HG02759 (cell line): ENCODE measurements at regions not wholly inside any gene's neighbourhood (a gene's known extent, or its start where the extent isn't known, plus 50 kb on each side); places are given as distances from the start of the nearest gene placed in this dataset.
A peak's percentile ranks its signal among the peaks of the same experiment; 100 is the strongest.

Experiments used
- ATAC-seq: cut with Tn5 transposase; IDR thresholded peaks from one replicate; pipeline ENCODE4 v1.9.1; 2021; ENCODE audit warnings: mild to moderate bottlenecking, moderate library complexity; ENCODE audit not compliant: unreplicated experiment

DNA sequence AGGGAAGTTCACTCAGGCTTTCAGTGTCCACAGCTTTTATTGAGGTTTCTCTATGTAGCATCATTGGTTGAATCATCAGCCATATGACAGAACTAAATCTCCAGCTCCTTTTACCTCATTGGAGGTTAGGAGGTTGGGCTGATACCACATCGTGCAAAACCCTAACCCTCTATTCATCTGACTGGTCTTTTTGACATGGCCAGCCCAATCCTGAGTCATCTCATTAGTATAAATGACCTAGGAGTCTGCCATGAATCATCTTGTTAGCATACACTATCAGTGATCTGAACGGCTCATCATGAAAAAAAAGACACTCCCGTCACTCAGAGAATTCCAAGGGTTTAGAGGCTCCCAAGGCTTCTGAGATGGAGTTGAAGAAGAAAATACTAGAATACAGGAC, 669.8 kb upstream of the POT1 start:
- no peak for ATAC-seq

DNA sequence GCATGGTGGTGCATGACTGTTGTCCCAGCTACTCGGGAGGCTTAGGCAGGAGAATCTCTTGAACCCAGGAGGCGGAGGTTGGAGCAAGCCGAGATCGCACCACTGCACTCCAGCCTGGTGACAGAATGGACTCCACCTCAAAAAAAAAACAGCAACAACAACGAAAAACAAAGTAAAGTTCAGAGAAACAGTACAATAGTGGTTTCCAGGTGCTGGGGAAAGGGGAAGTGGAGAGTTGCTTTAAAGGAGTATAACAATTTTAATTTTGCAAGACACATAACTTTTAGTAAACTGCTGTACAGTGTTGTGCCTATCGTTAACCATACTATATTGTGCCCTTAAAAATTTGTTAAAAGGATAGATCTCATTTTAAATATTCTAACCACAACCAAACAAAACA, 662.7 kb upstream of the POT1 start:
- no peak for ATAC-seq

DNA sequence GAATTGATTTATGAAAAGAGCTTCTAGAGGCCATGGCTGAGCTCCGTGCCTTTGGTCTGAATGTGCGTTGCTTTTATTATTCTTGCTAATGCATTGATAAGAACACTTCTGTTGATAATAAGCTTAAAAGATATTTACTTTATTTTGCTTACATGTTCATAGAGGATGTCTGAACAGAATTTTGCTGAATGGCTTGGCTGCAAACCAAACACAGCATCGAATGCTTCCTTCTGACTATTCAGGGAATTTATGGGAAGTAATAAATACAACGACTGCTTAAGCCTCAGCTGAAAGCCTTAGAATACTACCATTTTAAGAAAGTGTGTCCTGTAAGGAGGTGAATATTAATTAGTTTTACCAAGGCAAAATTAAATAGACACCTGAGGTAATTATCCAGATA, 643.5 kb upstream of the POT1 start:
- ATAC-seq = no peak

DNA sequence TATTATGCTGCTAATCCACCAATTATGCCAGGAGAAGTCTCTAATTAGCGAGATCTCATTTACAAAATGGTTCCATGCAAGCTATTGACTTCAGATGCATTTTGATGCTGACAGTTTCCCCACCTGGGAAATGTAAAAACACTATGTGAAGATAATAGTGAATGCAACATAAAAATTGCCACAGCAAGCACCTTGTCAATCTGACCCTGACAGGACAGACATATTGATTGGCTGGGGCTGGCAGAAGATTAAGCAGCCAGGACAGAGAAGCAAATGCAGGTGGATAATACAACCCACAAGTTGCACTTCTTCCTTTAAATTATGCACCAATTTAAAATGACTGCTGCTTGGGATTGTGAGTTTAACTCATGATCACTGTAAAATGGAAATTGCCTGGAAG, 642.8 kb upstream of the POT1 start:
- no peak for ATAC-seq

DNA sequence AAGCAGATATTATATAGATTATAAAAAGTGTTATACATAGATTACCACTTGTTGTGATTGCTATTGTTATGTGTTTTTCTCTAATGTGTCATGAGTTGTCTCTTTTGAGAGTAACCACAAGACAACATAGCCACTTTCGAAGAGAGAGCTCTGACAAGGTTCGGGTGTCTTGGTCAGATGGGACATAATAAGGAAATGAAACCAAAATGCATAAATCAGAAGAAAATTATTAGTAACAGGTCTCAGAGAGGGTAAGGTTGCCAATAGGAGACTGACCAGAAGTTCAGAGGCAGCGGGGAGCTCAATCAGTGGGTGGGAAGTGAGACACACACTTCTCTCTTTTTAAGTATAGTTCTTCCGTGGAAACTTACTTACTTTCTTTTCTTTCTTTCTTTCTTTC, 639.2 kb upstream of the POT1 start:
- ATAC-seq = peak; percentile 100

DNA sequence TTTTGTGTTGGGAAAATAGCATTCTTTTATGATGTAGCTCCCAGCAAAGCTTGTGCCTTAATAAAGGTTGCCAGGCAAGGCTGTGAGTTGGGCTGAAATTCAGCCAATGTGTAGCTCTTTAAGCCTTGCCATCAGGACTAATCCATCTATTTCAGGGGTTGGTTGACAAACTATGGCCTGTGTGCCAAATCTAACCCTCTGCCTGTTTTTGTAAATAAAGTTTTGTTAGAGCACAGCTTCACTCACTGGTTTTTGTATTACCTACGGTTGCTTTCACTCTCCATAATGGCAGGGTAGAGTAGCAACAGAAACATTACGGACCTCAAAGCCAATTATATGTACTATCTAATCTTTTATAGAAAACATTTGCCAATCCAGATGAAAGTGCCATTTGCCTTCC, 638.1 kb upstream of the POT1 start:
- no peak for ATAC-seq

DNA sequence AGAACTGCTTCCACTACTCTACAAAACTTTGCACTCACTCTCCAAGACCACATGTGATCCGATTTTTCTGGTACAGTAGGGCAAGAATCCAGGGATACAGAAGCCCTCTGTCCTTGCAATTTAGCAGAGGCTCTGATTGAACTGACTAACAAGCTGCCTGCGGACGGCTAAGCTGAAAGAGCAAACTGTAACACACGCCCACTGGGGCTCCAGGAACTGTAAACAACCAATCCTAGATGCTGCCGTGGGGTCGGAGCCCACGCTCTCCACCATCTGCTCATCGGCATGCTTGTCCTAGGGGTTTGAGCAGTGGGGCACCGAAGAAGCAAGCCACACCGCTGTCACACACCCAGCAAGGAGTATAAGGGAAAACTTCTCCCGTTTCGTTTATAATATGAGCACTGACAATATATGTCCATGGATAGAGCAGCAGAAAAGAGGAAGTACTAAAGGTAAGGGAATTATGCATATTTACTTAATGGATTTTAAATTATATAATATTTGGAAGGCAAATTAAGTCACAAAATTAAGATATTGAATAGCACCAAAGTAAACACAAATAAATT, 634.4 kb upstream of the POT1 start:
- ATAC-seq = no peak

DNA sequence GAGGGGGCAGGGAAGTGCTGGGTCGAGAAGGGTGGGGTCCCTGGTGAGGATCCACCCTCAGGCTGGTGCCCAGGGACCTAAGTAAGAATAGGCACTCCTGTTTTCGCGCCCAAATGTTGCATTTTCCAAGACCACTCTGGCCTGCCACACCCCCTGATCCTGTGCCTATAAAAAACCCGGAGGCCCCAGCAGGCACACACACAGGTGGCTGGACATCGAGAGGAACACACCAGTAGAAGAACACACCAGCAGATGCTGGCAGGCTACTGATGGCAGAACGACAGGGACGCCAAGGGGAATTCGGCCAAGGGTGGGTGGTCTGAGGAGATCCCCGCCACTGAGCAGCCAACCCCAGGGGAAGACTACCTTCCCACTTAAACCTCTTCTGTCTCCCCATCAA, 633.9 kb upstream of the POT1 start:
- no peak for ATAC-seq

DNA sequence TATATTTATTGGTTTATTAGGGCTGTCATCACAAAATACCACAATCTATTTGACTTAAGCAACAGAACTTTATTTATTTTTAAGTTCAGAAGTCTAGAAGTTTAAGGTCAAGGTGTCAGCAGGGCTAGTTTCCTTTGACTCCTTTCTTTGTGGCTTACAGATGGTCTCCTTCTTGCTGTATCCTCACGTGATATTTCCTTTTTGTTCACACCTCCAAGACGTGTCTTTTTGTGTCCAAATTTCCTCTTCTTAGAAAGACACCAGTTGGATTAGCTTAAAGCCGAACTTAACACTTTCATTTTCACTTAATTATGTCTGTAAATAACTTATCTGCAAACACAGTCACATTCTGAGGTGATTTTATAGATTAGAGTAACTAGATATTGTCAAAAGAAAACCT, 631.4 kb upstream of the POT1 start:
- no peak for ATAC-seq

DNA sequence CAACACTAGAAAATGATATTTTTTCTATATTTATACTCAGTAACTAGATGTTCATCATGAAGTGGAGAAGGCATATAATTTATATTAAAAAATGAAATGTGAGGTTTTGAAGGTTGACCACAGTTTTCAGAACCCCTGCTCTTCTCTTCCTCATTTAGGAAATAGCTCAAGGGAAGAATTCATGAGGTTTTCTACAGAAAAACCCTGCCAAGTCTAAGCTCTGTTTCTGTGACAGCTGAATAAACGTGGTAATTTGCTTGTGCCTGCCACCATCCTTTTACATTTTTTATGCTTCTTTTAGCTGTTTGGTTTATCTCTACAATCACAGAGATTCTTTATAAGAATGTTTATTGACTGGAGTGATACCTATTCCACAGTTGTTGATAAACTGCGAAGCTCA, 630.3 kb upstream of the POT1 start:
- ATAC-seq = no peak

DNA sequence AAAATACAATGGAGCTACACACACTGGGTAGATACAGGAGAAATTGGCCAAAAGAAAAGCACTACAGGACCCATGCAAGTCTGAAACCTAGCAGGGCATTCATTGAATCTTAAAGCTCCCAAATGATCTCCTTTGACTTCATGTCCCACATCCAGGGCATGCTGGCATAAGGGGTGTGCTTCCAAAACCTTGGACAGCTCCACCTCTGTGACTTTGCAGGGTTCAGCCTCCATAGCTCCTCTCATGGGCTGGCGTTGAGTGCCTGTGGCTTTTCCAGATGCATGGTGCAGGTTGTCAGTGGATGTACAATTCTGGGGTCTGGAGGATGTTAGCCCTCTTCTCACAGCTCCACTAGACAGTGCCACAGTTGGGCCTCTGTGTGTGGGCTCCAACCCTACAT, 626.3 kb upstream of the POT1 start:
- ATAC-seq = no peak

DNA sequence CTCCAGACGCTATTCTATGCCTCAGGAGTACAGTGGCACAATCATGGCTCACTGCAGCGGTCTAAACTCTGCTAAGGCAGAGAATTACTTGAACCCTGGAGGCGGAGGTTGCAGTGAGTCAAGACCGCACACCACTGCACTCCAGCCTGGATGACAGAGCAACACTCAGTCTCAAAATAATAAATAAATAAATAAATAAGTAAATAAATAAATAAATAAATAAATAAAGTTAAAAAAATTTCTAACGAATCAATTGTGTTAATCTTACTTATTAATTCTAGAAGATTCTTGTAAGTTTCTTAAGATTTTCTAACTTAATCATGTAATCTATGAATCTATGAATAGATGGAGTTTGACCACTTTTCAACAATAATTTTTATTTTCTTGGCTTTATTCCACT, 621.4 kb upstream of the POT1 start:
- no peak for ATAC-seq

DNA sequence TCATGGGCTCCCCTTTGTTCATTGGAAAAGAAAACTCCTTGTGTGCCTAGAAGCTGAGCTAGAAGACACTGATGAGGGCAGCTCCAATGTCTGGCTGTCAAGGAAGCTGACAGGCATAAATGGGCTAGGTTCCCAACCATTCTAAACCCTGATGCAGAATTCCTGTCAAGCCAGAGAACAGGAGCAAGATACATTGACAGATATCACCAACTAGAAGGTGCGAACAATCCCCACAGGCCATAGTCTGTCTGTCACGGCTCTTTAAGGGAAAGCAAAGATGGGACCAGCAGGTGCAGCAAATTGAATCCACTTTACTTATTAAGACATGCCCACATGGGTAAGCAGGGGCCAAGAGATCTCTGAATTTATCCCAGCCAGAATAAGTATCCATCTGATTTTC, 617.9 kb upstream of the POT1 start:
- ATAC-seq = no peak

DNA sequence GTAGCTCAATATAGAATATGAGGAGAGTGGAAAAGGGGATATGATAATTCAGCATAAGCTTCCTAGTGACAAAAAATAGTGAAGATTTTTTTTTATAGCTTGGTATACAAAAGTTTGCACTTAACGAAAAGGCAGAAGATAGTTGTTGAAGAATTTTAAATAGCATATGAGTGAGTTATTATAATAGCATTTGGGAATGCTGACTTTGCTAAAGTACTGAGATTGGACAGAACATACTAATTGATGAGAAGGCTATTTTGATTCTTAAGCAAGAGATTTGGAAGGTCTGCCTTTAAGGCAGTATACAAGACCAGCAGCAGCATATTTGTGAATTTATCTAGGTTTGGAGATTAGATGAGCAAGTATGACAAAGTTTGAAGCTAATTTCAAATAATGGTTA, 600.9 kb upstream of the POT1 start:
- ATAC-seq = no peak

DNA sequence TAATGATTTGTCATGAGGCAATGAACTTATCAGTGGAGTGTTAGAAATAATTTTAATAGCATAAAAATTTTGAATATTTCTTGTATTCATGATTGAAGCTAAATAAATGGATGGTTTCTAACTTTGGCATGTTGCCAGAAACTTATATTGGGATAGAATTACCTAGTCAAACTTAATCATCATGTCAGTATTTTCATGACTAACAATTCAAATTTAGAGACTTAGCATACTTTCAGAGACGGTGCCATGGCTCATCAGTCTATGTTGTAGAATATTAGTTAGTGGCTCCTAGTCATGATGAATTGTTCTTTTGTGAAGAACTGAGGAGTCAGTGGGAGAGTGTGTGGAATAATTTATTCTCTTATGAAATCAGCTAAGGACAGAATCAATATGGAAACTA, 599.6 kb upstream of the POT1 start:
- ATAC-seq = no peak

DNA sequence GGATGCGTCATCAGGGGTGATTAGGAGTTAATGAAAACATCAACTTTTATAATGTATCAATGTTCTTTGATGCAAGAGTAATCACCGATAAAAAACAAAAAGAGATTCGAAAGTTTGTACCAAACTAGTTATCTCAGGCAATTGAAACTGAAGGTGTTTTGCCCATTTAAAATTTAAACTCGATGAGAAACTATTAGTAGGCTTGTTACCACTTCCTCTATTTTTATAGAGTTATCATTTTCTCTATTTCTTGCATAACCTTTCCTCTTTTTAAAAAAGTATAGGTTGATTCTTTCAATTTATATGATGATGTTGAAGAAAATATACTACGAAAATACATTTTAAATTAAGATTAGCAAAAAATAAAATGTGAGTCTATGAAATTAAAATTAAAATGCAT, 597.3 kb upstream of the POT1 start:
- no peak for ATAC-seq

DNA sequence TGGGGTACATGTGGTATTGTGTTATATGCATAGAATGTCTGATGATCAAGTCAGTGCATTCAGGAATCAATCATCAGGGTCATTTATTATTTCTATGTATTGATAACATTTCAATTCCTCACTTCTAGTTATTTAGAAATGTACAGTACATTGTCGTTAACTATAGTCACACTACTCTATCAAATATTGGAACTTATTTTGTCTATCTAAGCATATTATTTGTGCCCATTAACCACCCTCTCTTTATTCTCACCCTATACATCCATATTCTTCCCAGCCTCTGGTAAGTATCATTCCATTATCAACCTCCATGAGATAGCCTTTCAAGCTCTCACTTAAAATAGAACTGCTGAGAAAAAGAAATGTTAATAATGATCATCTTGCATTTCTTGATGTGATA, 596.5 kb upstream of the POT1 start:
- ATAC-seq = no peak

DNA sequence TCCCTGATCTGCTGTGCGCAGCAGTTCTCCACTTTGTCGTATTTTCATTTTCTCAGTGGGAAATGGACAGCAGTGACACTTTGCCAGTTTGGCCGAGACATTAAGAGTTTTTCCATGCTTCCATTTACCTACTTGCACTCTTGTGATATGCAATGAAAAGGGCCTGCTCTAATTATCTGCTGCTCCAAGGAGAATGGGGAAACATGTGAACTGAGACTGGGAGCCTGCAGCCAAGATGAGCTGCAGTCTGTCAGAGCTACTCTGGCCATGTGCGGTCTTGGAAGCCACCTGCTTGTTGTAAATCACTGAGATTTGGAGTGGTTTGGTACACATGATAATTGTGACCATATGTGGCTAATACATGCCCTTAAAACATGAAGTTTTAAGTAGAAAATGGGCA, 586.6 kb upstream of the POT1 start:
- no peak for ATAC-seq

DNA sequence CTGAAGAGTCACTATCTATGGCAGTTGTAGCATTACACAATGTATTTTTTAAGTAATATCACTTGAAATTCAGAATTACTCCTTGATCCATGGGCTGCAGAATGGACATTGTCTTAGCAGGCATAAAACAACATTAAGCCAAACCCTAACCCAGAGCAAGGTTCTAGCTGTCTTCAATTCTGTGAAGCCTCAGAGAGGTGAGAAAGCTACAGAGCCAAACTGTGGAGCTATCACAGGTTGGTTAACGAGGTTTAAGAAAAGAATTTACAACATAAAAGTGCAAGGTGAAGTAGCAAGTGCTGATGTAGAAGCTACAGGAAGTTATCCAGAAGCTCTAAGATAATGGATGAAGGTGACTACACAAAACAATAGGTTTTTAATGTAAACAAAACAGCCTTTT, 582.7 kb upstream of the POT1 start:
- no peak for ATAC-seq

DNA sequence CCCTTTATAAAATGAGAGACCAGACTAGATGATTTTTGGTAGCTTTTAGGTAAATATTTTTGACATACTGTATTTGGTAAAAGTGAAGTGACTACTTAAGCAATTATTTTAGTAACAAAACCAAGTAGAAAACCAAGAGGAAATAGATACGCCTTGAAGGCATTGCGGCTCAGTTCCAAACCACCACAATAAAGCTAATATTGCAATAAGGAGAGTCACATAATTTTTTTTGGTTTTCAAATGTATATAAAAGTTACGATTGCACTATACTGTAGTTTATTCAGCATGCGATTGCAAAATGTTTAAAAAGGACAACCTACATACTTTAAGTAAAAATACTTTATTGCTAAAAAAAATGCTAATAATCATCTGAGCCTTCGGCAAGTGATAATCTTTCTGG, 581.7 kb upstream of the POT1 start:
- no peak for ATAC-seq

DNA sequence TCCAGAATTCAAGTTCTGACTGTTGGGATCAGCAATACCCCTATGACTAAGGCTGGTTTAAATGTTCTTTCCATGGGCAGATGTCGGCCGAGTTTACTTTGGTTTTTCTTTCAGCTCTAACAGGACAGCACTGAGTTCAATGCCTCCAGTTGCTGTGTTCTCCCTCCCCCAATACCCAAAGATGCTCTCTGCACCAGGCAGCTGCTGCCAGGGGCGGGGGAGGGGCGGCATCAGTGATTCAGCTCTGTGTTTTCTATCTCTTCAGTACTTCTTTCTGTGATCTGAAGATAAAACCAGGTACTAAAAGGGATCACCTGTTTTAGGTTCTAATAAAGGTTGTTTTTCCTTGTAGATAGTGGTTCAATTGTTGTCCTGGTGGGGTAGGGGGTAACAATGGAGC, 576.7 kb upstream of the POT1 start:
- no peak for ATAC-seq

DNA sequence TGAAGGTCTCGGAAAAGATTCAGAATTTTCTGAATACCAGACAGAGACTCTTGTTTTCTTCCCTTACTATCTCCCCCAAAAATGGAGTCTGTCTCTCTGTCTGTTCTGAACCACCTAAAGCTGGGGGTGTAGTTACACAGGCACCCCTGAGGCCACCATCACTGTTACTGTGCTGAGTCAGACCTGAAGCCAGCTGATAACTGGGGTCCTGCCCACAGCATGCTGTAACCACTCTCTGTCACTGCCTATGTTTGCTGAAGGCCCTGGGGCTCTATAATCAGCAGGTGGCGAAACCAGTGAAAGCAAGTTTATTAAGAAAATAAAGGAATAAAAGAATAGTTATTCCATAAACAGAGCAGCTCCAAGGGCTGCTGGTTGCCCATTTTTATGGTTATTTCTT, 575.2 kb upstream of the POT1 start:
- no peak for ATAC-seq

DNA sequence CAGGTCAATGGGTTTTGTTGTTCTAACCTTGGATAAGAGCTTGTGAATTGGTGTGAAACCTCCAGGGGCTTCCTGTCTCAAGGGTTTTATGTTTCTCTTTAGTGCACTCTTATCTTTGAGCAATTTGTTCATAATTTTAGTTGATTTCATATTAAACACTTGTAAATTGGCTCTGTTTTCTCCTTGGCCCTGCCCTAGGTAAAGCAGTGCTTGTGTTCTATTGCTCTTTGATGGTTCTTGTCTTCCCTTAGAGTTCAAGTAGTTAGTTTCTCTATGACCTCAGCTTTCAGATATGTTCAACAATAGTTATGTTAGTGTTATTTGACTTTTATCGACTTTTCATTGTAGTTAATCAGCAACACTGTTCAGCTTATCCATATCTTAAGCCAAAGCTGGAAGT, 566.4 kb upstream of the POT1 start:
- no peak for ATAC-seq

DNA sequence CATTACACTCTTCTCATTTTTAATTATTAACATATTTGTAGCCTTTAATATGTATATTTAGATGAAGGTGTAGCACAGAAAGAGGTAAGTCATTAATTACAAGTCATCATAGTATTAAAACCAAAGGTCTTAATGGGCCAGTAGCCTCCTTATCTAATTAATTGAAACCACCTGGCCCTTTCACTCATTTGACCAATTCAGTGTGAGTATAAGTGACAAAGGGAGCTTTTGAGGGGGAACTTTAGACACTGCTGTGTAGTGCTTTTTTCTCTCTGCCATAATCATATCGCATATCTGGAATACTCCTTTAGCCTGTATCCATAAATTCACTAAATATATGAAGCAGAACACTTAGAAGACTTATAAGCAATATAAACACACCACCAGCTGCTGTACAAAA, 562.9 kb upstream of the POT1 start:
- no peak for ATAC-seq
